IMR-90 (cell line): ENCODE measurements at regions not wholly inside any gene's neighbourhood (a gene's known extent, or its start where the extent isn't known, plus 50 kb on each side); places are given as distances from the start of the nearest gene placed in this dataset.

Source experiments
- ATAC-seq: fragments of 200-7000 bp; cut with Tn5 transposase; 2 replicates; pipeline ENCODE4 v1.9.1; 2020; ENCODE audit warnings: low read depth, mild to moderate bottlenecking, moderate library complexity
- BruUV-seq: library from RNA; stranded (reverse); fragments of 400-500 nt; replicated peaks from 2 replicates; lab custom pipeline; 2021; lab: Mats Ljungman, UMichigan
- CTCF ChIA-PET: fragments of 300-600 bp; formaldehyde crosslinking; extraction: SDS; loops from one replicate; lab custom pipeline; 2021; ENCODE audit warnings: antibody characterized with exemption; lab: Yijun Ruan, JAX
- POLR2A ChIA-PET: fragments of 300-600 bp; sonication (Branson Sonifier 250); formaldehyde crosslinking; loops from one replicate; lab custom pipeline; 2022; ENCODE audit warnings: antibody characterized with exemption; ENCODE audit not compliant: unreplicated experiment; lab: Charles Lee
- DNase-seq: peaks from one replicate; pipeline ENCODE4 v3.0.0; 2013
- H2AFZ ChIP-seq: replicated peaks from 2 replicates; pipeline ENCODE3; 2013; ENCODE audit warnings: low read length, mild to moderate bottlenecking; ENCODE audit not compliant: poor library complexity
- H2AK5ac ChIP-seq: 2 replicates; pipeline ENCODE4 v1.6.1; 2013; ENCODE audit warnings: low read depth, low read length, inconsistent platforms
- H2AK9ac ChIP-seq: replicated peaks from 2 replicates; pipeline ENCODE3; 2013; ENCODE audit warnings: mild to moderate bottlenecking, low read depth, low read length, moderate library complexity; ENCODE audit not compliant: poor library complexity
- H2BK120ac ChIP-seq: 2 replicates; pipeline ENCODE4 v1.6.1; 2013; ENCODE audit warnings: low read depth, low read length, inconsistent platforms
- H2BK15ac ChIP-seq: 3 replicates; pipeline ENCODE4 v1.6.1; 2013; ENCODE audit warnings: low read depth, low read length, inconsistent platforms
- H2BK20ac ChIP-seq: 2 replicates; pipeline ENCODE4 v1.6.1; 2013; ENCODE audit warnings: low read depth, mild to moderate bottlenecking, inconsistent platforms, low read length, moderate library complexity
- H2BK5ac ChIP-seq: 2 replicates; pipeline ENCODE4 v1.6.1; 2013; ENCODE audit warnings: mild to moderate bottlenecking, low read depth, low read length, inconsistent platforms; ENCODE audit not compliant: poor library complexity, severe bottlenecking
- H3K14ac ChIP-seq: replicated peaks from 2 replicates; pipeline ENCODE4 v1.6.1; 2013; ENCODE audit warnings: low read depth, low read length, inconsistent platforms
- H3K18ac ChIP-seq: 2 replicates; pipeline ENCODE4 v1.6.1; 2013; ENCODE audit warnings: low read depth, low read length, control low read depth
- H3K23ac ChIP-seq: 2 replicates; pipeline ENCODE4 v1.6.1; 2013; ENCODE audit warnings: low read depth, low read length, inconsistent platforms
- H3K27ac ChIP-seq: 2 replicates; pipeline ENCODE4 v1.5.1; 2013; ENCODE audit warnings: mild to moderate bottlenecking, control low read depth, low read length; ENCODE audit not compliant: insufficient read depth
- H3K27me3 ChIP-seq: 2 replicates; pipeline ENCODE4 v1.6.1; 2013; ENCODE audit warnings: low read length; ENCODE audit not compliant: control insufficient read depth, insufficient read depth
- H3K36me3 ChIP-seq: 2 replicates; pipeline ENCODE4 v1.6.1; 2013; ENCODE audit warnings: low read length, mixed read lengths; ENCODE audit not compliant: control insufficient read depth, insufficient read depth
- H3K4ac ChIP-seq: 2 replicates; pipeline ENCODE4 v1.6.1; 2013; ENCODE audit warnings: low read depth, low read length, inconsistent platforms
- H3K4me1 ChIP-seq: 2 replicates; pipeline ENCODE4 v1.6.1; 2013; ENCODE audit warnings: low read length, mixed read lengths; ENCODE audit not compliant: control insufficient read depth, insufficient read depth
- H3K4me2 ChIP-seq: 2 replicates; pipeline ENCODE4 v1.6.1; 2013; ENCODE audit warnings: low read depth, mild to moderate bottlenecking, control low read depth, low read length, moderate library complexity
- H3K4me3 ChIP-seq: 2 replicates; pipeline ENCODE4 v1.5.1; 2013; ENCODE audit warnings: low read depth, mild to moderate bottlenecking, control low read depth, low read length, moderate library complexity; ENCODE audit not compliant: insufficient read depth
- H3K56ac ChIP-seq: 2 replicates; pipeline ENCODE4 v1.6.1; 2013; ENCODE audit warnings: low read length, inconsistent platforms; ENCODE audit not compliant: insufficient read depth; ENCODE audit errors: extremely low read depth
- H3K79me1 ChIP-seq, 2 experiments: 2 replicates each; pipeline ENCODE4 v1.6.1; 2013; ENCODE audit warnings: low read length in 2 of 2, inconsistent platforms in 1 of 2, low read depth in 1 of 2
- H3K9ac ChIP-seq: 2 replicates; pipeline ENCODE4 v1.6.1; 2013; ENCODE audit warnings: low read depth, low read length, control low read depth
- H3K9me1 ChIP-seq: 2 replicates; pipeline ENCODE4 v1.6.1; 2013; ENCODE audit warnings: low read length, inconsistent platforms; ENCODE audit not compliant: insufficient read depth
- H3K9me3 ChIP-seq: 2 replicates; pipeline ENCODE4 v1.6.1; 2013; ENCODE audit warnings: low read length; ENCODE audit not compliant: control insufficient read depth, insufficient read depth
- H4K20me1 ChIP-seq: 2 replicates; pipeline ENCODE4 v1.6.1; 2013; ENCODE audit warnings: low read length, inconsistent platforms; ENCODE audit not compliant: insufficient read depth
- H4K5ac ChIP-seq: 2 replicates; pipeline ENCODE4 v1.6.1; 2013; ENCODE audit warnings: mild to moderate bottlenecking, low read depth, low read length, control low read depth
- H4K8ac ChIP-seq, 2 experiments: 2 replicates each; pipeline ENCODE4 v1.6.1; 2013; ENCODE audit warnings: low read depth in 2 of 2, low read length in 2 of 2, control low read depth in 1 of 2, inconsistent platforms in 1 of 2
- H4K91ac ChIP-seq: 2 replicates; pipeline ENCODE4 v1.6.1; 2013; ENCODE audit warnings: low read depth, low read length, inconsistent platforms; ENCODE audit not compliant: insufficient read depth
- BHLHE40 ChIP-seq: fragments of 150-350 bp; IDR thresholded peaks from 2 replicates; pipeline ENCODE4 v1.6.1; 2016; ENCODE audit warnings: mild to moderate bottlenecking, low read depth, low read length
- CEBPB ChIP-seq: IDR thresholded peaks from 2 replicates; pipeline ENCODE4 v1.6.1; 2012; ENCODE audit warnings: low read depth, low read length, improper control_type of control experiment
- CHD1 ChIP-seq: IDR thresholded peaks from 2 replicates; pipeline ENCODE4 v1.6.1; 2012; ENCODE audit warnings: low read depth, low read length, improper control_type of control experiment
- ELK1 ChIP-seq: fragments of 150-350 bp; IDR thresholded peaks from 2 replicates; pipeline ENCODE4 v1.6.1; 2016; ENCODE audit warnings: low read depth, mild to moderate bottlenecking, low read length, moderate library complexity, borderline replicate concordance
- FOS ChIP-seq: fragments of 150-350 bp; IDR thresholded peaks from 2 replicates; pipeline ENCODE4 v1.6.1; 2016; ENCODE audit warnings: low read depth, low read length
- MAFK ChIP-seq: IDR thresholded peaks from 2 replicates; pipeline ENCODE4 v1.6.1; 2012; ENCODE audit warnings: low read depth, low read length, improper control_type of control experiment
- MAZ ChIP-seq: IDR thresholded peaks from 2 replicates; pipeline ENCODE4 v1.6.1; 2012; ENCODE audit warnings: low read depth, mild to moderate bottlenecking, low read length, improper control_type of control experiment, moderate library complexity, borderline replicate concordance
- MXI1 ChIP-seq: IDR thresholded peaks from 2 replicates; pipeline ENCODE4 v1.6.1; 2012; ENCODE audit warnings: low read depth, mild to moderate bottlenecking, low read length, moderate library complexity, borderline replicate concordance
- NFE2L2 ChIP-seq: fragments of 150-350 bp; IDR thresholded peaks from 2 replicates; pipeline ENCODE4 v1.6.1; 2016; ENCODE audit warnings: low read depth, mild to moderate bottlenecking, low read length
- POLR2A ChIP-seq: IDR thresholded peaks from 2 replicates; pipeline ENCODE4 v1.6.1; 2012; ENCODE audit warnings: mild to moderate bottlenecking, low read depth, low read length
- RAD21 ChIP-seq: IDR thresholded peaks from 2 replicates; pipeline ENCODE4 v1.6.1; 2012; ENCODE audit warnings: low read length, improper control_type of control experiment
- RCOR1 ChIP-seq: IDR thresholded peaks from 2 replicates; pipeline ENCODE4 v1.6.1; 2012; ENCODE audit warnings: mild to moderate bottlenecking, low read length, improper control_type of control experiment; ENCODE audit not compliant: insufficient replicate concordance
- RFX5 ChIP-seq: IDR thresholded peaks from 2 replicates; pipeline ENCODE4 v1.8.0; 2012; ENCODE audit warnings: low read depth, mild to moderate bottlenecking, low read length, moderate library complexity
- SMC3 ChIP-seq: fragments of 150-350 bp; IDR thresholded peaks from 2 replicates; pipeline ENCODE4 v1.6.1; 2016; ENCODE audit warnings: low read depth, mild to moderate bottlenecking, antibody characterized with exemption, low read length, moderate library complexity
- USF2 ChIP-seq: fragments of 150-350 bp; IDR thresholded peaks from 2 replicates; pipeline ENCODE4 v1.6.1; 2017; ENCODE audit warnings: mild to moderate bottlenecking, antibody characterized with exemption, low read length, low read depth
- WGBS, 2 experiments: methylation state at CpG; one replicate each; pipeline versions ENCODE4 v1.1.5 to v1.1.7; 2013; ENCODE audit warnings: missing lambda C conversion rate in 2 of 2; ENCODE audit not compliant: insufficient read length in 1 of 2; ENCODE audit errors: extremely low coverage in 2 of 2; 5-methylcytosine and 5-hydroxymethylcytosine counted together
- dilution Hi-C: fragments of 300-500 bp; cut with HindIII; formaldehyde crosslinking; loops from one replicate; pipeline ENCODE4 v1.14.3; 2018; ENCODE audit warnings: low sequenced_read_pairs; ENCODE audit not compliant: unreplicated experiment
- in situ Hi-C: fragments of 300-500 bp; cut with MboI; formaldehyde crosslinking; loops from 3 replicates; pipeline ENCODE4 v1.14.3; 2019; ENCODE audit warnings: low sequenced_read_pairs, inconsistent platforms, mixed read lengths
- intact Hi-C: fragments of 100-400 bp; cut with micrococcal nuclease; formaldehyde crosslinking; loops from 2 replicates; pipeline ENCODE4 v1.10.0; 2022
- TF ChIP-seq, protein P1 (sequence below): conservative IDR thresholded peaks from 2 replicates; pipeline ENCODE4 v1.5.1; 2012; ENCODE audit warnings: mild to moderate bottlenecking, low read depth, low read length, improper control_type of control experiment

DNA sequence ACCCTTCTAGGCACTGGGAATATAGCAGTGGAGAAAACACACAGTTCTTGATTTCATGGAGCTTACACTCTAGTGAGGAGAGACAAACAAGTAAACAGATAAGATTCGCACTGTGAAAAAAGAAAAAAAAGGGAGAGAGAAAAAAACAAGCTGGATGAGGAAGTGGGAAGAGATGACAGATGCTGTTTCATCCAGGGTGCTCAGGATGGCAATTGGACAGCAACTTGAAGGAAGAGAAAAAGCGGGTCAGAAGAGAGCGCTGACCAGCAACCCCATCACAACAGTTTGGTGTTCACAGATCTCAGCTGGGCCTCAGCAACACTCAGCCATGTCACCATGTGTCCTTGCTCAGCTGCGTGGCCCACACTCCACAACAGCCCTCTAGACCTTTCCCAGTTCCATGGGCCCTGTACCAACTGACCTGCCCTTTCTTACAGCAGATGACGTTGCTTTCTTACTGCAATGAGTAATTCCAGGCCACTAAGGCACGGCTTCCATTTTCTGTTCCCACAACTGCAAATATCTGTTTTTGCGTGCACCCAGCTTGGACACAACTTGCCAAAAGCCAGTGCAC, 230.8 kb downstream of the MEX3B start:
- no peak overlapping the region for H2AK5ac ChIP-seq
- H4K8ac ChIP-seq: no peak overlapping the region
- H3K27me3 ChIP-seq: peaks cover 3% of the 10 kb centered on the region; the same call in 1 of the 2 replicates
- H4K91ac ChIP-seq: no peak overlapping the region
- in situ Hi-C loops (no loop called here), intact Hi-C loops (no loop called here), dilution Hi-C loops (no loop called here)
- no peak overlapping the region for H2BK5ac ChIP-seq
- no peaks in the 10 kb centered on the region for H3K36me3 ChIP-seq
- no peak overlapping the region for H3K14ac ChIP-seq
- no peak overlapping the region for H3K27ac ChIP-seq
- no peak overlapping the region for H2AFZ ChIP-seq
- H2BK20ac ChIP-seq: no peak overlapping the region
- DNase-seq (no peak), ATAC-seq (no peak)
- CTCF ChIA-PET: no interaction called here
- no peak overlapping the region for H3K4me2 ChIP-seq
- H3K4me3 ChIP-seq: no peak overlapping the region
- H2BK15ac ChIP-seq: no peak overlapping the region
- no peak overlapping the region for H3K9ac ChIP-seq
- no peak overlapping the region for H2AK9ac ChIP-seq
- TF ChIP-seq RFX5 (no peak), SMC3 (no peak), MXI1 (no peak), NFE2L2 (no peak), BHLHE40 (no peak), MAZ (no peak), MAFK (no peak), RCOR1 (no peak), RAD21 (no peak), FOS (no peak), CEBPB (no peak), ELK1 (no peak), USF2 (no peak), CHD1 (no peak), POLR2A (no peak)
- TF ChIP-seq, protein P1, sequence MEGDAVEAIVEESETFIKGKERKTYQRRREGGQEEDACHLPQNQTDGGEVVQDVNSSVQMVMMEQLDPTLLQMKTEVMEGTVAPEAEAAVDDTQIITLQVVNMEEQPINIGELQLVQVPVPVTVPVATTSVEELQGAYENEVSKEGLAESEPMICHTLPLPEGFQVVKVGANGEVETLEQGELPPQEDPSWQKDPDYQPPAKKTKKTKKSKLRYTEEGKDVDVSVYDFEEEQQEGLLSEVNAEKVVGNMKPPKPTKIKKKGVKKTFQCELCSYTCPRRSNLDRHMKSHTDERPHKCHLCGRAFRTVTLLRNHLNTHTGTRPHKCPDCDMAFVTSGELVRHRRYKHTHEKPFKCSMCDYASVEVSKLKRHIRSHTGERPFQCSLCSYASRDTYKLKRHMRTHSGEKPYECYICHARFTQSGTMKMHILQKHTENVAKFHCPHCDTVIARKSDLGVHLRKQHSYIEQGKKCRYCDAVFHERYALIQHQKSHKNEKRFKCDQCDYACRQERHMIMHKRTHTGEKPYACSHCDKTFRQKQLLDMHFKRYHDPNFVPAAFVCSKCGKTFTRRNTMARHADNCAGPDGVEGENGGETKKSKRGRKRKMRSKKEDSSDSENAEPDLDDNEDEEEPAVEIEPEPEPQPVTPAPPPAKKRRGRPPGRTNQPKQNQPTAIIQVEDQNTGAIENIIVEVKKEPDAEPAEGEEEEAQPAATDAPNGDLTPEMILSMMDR: no peak
- POLR2A ChIA-PET: no interaction called here
- WGBS, 2 experiments: 64% methylated on average over 4 of the region's 7 CpGs; no CpG with 5 or more reads in 1 of the 2 experiments
- no peak overlapping the region for H3K23ac ChIP-seq
- no peak overlapping the region for H4K5ac ChIP-seq
- peaks cover 3% of the 10 kb centered on the region; the same call in 1 of the 2 replicates for H3K4me1 ChIP-seq
- no TSS peak for BruUV-seq
- 0 out of 2 replicates have a peak, but pooled peaks cover 3% of the 10 kb centered on the region for H3K9me1 ChIP-seq
- H3K56ac ChIP-seq: no peak overlapping the region
- no peak overlapping the region for H3K18ac ChIP-seq
- H3K9me3 ChIP-seq: no peaks in the 10 kb centered on the region
- no peaks in the 10 kb centered on the region for H3K79me1 ChIP-seq
- H4K20me1 ChIP-seq: no peaks in the 10 kb centered on the region
- no peak overlapping the region for H2BK120ac ChIP-seq
- no peak overlapping the region for H3K4ac ChIP-seq
